Suprapubic skin (tissue), 4 donors: ENCODE measurements at regions not wholly inside any gene's neighbourhood (a gene's known extent, or its start where the extent isn't known, plus 50 kb on each side); places are given as distances from the start of the nearest gene placed in this dataset.

ENCODE experiments used
- DNase-seq, 2 donors: peaks; one replicate each; pipeline ENCODE4 v3.0.0-alpha.2; 2019; ENCODE audit warnings: low spot score in 2 of 2
- H3K27ac ChIP-seq: fragments of 200-600 bp; sonication (generic); one replicate; pipeline ENCODE4 v1.5.1; 2019
- H3K27me3 ChIP-seq: fragments of 200-600 bp; sonication (generic); one replicate; pipeline ENCODE4 v1.5.1; 2019
- H3K36me3 ChIP-seq: fragments of 200-600 bp; sonication (generic); one replicate; pipeline ENCODE4 v1.5.1; 2019
- H3K4me1 ChIP-seq: fragments of 200-600 bp; sonication (generic); one replicate; pipeline ENCODE4 v1.5.1; 2019
- H3K4me3 ChIP-seq: fragments of 200-600 bp; sonication (generic); one replicate; pipeline ENCODE4 v1.5.1; 2019; ENCODE audit warnings: mild to moderate bottlenecking
- H3K9me3 ChIP-seq: fragments of 200-600 bp; sonication (generic); one replicate; pipeline ENCODE4 v1.5.1; 2019
- EP300 ChIP-seq: sonication (generic); formaldehyde crosslinking; IDR thresholded peaks from one replicate; pipeline ENCODE4 v1.6.1; 2017; ENCODE audit warnings: antibody characterized with exemption
- POLR2A ChIP-seq, 2 donors: fragments of 450-650 bp; IDR thresholded peaks; one replicate each; pipeline ENCODE4 v1.6.1; 2017; ENCODE audit warnings: antibody characterized with exemption in 2 of 2, mild to moderate bottlenecking in 2 of 2, moderate library complexity in 2 of 2
- POLR2AphosphoS5 ChIP-seq, 3 donors: sonication (generic); formaldehyde crosslinking; IDR thresholded peaks; one replicate each; pipeline ENCODE4 v1.6.1; 2017; ENCODE audit warnings: antibody characterized with exemption in 3 of 3
- WGBS: methylation state at CpG from one replicate; pipeline ENCODE4 v1.1.5; 2018; 5-methylcytosine and 5-hydroxymethylcytosine counted together
- TF ChIP-seq, protein P1 (sequence below), 2 donors: fragments of 200-600 bp in 1 of 2; fragments of 450-650 bp in 1 of 2; sonication (generic) in 1 of 2; IDR thresholded peaks; one replicate each; pipeline ENCODE4 v1.5.1; 2016 to 2019; ENCODE audit warnings: antibody characterized with exemption in 2 of 2, mild to moderate bottlenecking in 1 of 2, moderate library complexity in 1 of 2

GRCh38 chr2:41775366-41776025 is 272.3 kb upstream of the PKDCC start:
- Histone ChIP-seq H3K27me3 (no peaks in the 10 kb centered on the region), H3K36me3 (no peaks in the 10 kb centered on the region), H3K27ac (no peak overlapping the region), H3K4me3 (no peak overlapping the region), H3K4me1 (no peaks in the 10 kb centered on the region), H3K9me3 (no peaks in the 10 kb centered on the region)
- TF ChIP-seq, protein P1, sequence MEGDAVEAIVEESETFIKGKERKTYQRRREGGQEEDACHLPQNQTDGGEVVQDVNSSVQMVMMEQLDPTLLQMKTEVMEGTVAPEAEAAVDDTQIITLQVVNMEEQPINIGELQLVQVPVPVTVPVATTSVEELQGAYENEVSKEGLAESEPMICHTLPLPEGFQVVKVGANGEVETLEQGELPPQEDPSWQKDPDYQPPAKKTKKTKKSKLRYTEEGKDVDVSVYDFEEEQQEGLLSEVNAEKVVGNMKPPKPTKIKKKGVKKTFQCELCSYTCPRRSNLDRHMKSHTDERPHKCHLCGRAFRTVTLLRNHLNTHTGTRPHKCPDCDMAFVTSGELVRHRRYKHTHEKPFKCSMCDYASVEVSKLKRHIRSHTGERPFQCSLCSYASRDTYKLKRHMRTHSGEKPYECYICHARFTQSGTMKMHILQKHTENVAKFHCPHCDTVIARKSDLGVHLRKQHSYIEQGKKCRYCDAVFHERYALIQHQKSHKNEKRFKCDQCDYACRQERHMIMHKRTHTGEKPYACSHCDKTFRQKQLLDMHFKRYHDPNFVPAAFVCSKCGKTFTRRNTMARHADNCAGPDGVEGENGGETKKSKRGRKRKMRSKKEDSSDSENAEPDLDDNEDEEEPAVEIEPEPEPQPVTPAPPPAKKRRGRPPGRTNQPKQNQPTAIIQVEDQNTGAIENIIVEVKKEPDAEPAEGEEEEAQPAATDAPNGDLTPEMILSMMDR (IDR thresholded peaks at IDR 0.05), result no peak
- TF ChIP-seq POLR2AphosphoS5 (IDR thresholded peaks at IDR 0.05) (no peak), POLR2A (IDR thresholded peaks at IDR 0.05) (no peak), EP300 (no peak)
- DNase-seq, result no peak
- 67% methylated on average over 4 of the region's 4 CpGs for WGBS

DNA sequence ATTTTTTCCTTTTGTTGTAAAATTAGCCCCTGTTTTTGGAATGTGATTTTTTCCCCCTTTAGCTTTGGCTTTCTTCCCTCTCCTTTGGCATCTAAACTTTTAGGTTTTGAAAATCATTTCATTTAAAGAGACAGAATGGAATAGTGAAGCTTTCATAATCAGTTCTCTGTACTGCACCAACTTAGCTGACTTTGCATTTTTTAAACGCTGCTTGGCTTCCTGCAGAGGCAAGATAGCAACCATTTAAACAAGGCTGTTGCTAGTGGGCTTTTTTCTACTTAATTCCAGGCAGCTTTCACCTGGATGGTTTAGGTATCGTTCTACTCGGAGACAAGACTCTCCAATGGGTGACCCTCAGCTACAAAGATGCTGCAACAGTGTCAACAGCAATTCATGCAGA is 267.9 kb upstream of the PKDCC start:
- Histone ChIP-seq H3K4me1 (no peaks in the 10 kb centered on the region), H3K4me3 (no peak overlapping the region), H3K27me3 (no peaks in the 10 kb centered on the region), H3K27ac (no peak overlapping the region), H3K9me3 (no peaks in the 10 kb centered on the region), H3K36me3 (no peaks in the 10 kb centered on the region)
- 48% methylated on average over 3 of the region's 3 CpGs for WGBS
- TF ChIP-seq, protein P1 (IDR thresholded peaks at IDR 0.05), result no peak
- TF ChIP-seq POLR2AphosphoS5 (IDR thresholded peaks at IDR 0.05), result no peak
- TF ChIP-seq POLR2A (IDR thresholded peaks at IDR 0.05), result no peak
- TF ChIP-seq EP300, result no peak
- no peak for DNase-seq

- Histone ChIP-seq H3K9me3 (no peaks in the 10 kb centered on the region), H3K36me3 (no peaks in the 10 kb centered on the region), H3K4me1 (no peaks in the 10 kb centered on the region), H3K27ac (no peak overlapping the region), H3K27me3 (peaks cover 4% of the 10 kb centered on the region), H3K4me3 (no peak overlapping the region)
- TF ChIP-seq, protein P1 (IDR thresholded peaks at IDR 0.05), result peak; percentile 72 to 75
- no peak for TF ChIP-seq POLR2AphosphoS5 (IDR thresholded peaks at IDR 0.05)
- no peak for TF ChIP-seq POLR2A (IDR thresholded peaks at IDR 0.05)
- DNase-seq, result no peak
- 31% methylated on average over 6 of the region's 6 CpGs for WGBS
These were observed 265.3 kb upstream of the PKDCC start for GRCh38 chr2:41782306-41783158.

- Histone ChIP-seq H3K27me3 (peaks cover 4% of the 10 kb centered on the region), H3K9me3 (no peaks in the 10 kb centered on the region), H3K4me1 (no peaks in the 10 kb centered on the region), H3K36me3 (no peaks in the 10 kb centered on the region), H3K27ac (no peak overlapping the region), H3K4me3 (no peak overlapping the region)
- TF ChIP-seq POLR2A (IDR thresholded peaks at IDR 0.05) (no peak), EP300 (no peak), POLR2AphosphoS5 (IDR thresholded peaks at IDR 0.05) (no peak)
- TF ChIP-seq, protein P1 (IDR thresholded peaks at IDR 0.05), result no peak
- WGBS, result 79% methylated on average over 6 of the region's 6 CpGs
- no peak for DNase-seq
These were observed 263.3 kb upstream of the PKDCC start for GRCh38 chr2:41784496-41784895.

- Histone ChIP-seq H3K9me3 (no peaks in the 10 kb centered on the region), H3K27ac (no peak overlapping the region), H3K36me3 (no peaks in the 10 kb centered on the region), H3K27me3 (peaks cover 4% of the 10 kb centered on the region), H3K4me1 (no peaks in the 10 kb centered on the region), H3K4me3 (no peak overlapping the region)
- WGBS, result 76% methylated on average over 9 of the region's 10 CpGs
- no peak for DNase-seq
- TF ChIP-seq POLR2A (IDR thresholded peaks at IDR 0.05) (no peak), EP300 (no peak)
- TF ChIP-seq, protein P1 (IDR thresholded peaks at IDR 0.05), result no peak
These were observed 262.4 kb upstream of the PKDCC start for GRCh38 chr2:41785251-41786022.
